SK-N-SH treated with all-trans-retinoic acid at 6 μM for 48 hours (cell line): ENCODE measurements at regions not wholly inside any gene's neighbourhood (a gene's known extent, or its start where the extent isn't known, plus 50 kb on each side); places are given as distances from the start of the nearest gene placed in this dataset.

Source experiments
- ATAC-seq: fragments of 200-7000 bp; cut with Tn5 transposase; 3 replicates; pipeline ENCODE4 v1.9.1; 2020; ENCODE audit warnings: mild to moderate bottlenecking, moderate library complexity
- BACH2 ChIP-seq: fragments of 250-450 bp; sonication (Bioruptor Pico); IDR thresholded peaks from 2 replicates; pipeline ENCODE4 v1.9.0; 2021; ENCODE audit warnings: mild to moderate bottlenecking, borderline replicate concordance
- CSDC2 ChIP-seq: fragments of 250-450 bp; sonication (Bioruptor Pico); IDR thresholded peaks from 2 replicates; pipeline ENCODE4 v1.5.0; 2020; ENCODE audit warnings: mild to moderate bottlenecking, moderate library complexity
- GLIS3 ChIP-seq: fragments of 250-450 bp; sonication (Bioruptor Pico); IDR thresholded peaks from 2 replicates; pipeline ENCODE4 v1.5.0; 2020; ENCODE audit warnings: mild to moderate bottlenecking, moderate library complexity
- ISL1 ChIP-seq: fragments of 250-450 bp; sonication (Bioruptor Pico); IDR thresholded peaks from 2 replicates; pipeline ENCODE4 v2.1.2; 2022; ENCODE audit warnings: mild to moderate bottlenecking, moderate library complexity
- OSR1 ChIP-seq: fragments of 250-450 bp; sonication (Bioruptor Pico); IDR thresholded peaks from 2 replicates; pipeline ENCODE4 v1.8.0; 2022; ENCODE audit warnings: moderate library complexity, mild to moderate bottlenecking, inconsistent platforms
- PATZ1 ChIP-seq: fragments of 250-450 bp; sonication (Bioruptor Pico); IDR thresholded peaks from 2 replicates; pipeline ENCODE4 v1.8.0; 2020; ENCODE audit warnings: mild to moderate bottlenecking, moderate library complexity, borderline replicate concordance
- PPARA ChIP-seq: fragments of 250-450 bp; sonication (Bioruptor Pico); IDR thresholded peaks from 2 replicates; pipeline ENCODE4 v1.5.0; 2020; ENCODE audit warnings: mild to moderate bottlenecking, borderline replicate concordance
- RARB ChIP-seq: fragments of 250-450 bp; sonication (Bioruptor Pico); IDR thresholded peaks from 2 replicates; pipeline ENCODE4 v1.8.0; 2021; ENCODE audit warnings: mild to moderate bottlenecking, moderate library complexity
- SNAI2 ChIP-seq: fragments of 250-450 bp; sonication (Bioruptor Pico); IDR thresholded peaks from 2 replicates; pipeline ENCODE4 v1.5.0; 2020; ENCODE audit warnings: mild to moderate bottlenecking, moderate library complexity
- TCF4 ChIP-seq: fragments of 250-450 bp; sonication (Bioruptor Pico); IDR thresholded peaks from 2 replicates; pipeline ENCODE4 v1.8.0; 2021; ENCODE audit warnings: mild to moderate bottlenecking, moderate library complexity, borderline replicate concordance
- TOX ChIP-seq: fragments of 250-450 bp; sonication (Bioruptor Pico); IDR thresholded peaks from 2 replicates; pipeline ENCODE4 v1.8.0; 2021; ENCODE audit warnings: mild to moderate bottlenecking, moderate library complexity, borderline replicate concordance
- ZFP3 ChIP-seq: fragments of 250-450 bp; sonication (Bioruptor Pico); IDR thresholded peaks from 2 replicates; pipeline ENCODE4 v1.5.0; 2020; ENCODE audit warnings: mild to moderate bottlenecking, moderate library complexity
- ZFP30 ChIP-seq: fragments of 450-650 bp; formaldehyde crosslinking; IDR thresholded peaks from 2 replicates; pipeline ENCODE4 v1.5.0; 2022; ENCODE audit warnings: mild to moderate bottlenecking, moderate library complexity
- ZNF565 ChIP-seq: fragments of 450-650 bp; formaldehyde crosslinking; conservative IDR thresholded peaks from 2 replicates; pipeline ENCODE4 v1.5.0; 2020; ENCODE audit warnings: low read depth, mild to moderate bottlenecking, moderate library complexity
- ZNF70 ChIP-seq: fragments of 450-650 bp; formaldehyde crosslinking; IDR thresholded peaks from 2 replicates; pipeline ENCODE4 v1.5.0; 2020; ENCODE audit warnings: mild to moderate bottlenecking, moderate library complexity
- ZNF8 ChIP-seq: fragments of 450-650 bp; formaldehyde crosslinking; IDR thresholded peaks from 2 replicates; pipeline ENCODE4 v1.5.0; 2020; ENCODE audit warnings: mild to moderate bottlenecking, moderate library complexity
- TF ChIP-seq, protein P1 (sequence below): fragments of 250-450 bp; sonication (Bioruptor Pico); IDR thresholded peaks from 2 replicates; pipeline ENCODE4 v1.5.0; 2020; ENCODE audit warnings: mild to moderate bottlenecking, moderate library complexity
- TF ChIP-seq, protein P2 (sequence below): fragments of 250-450 bp; sonication (Bioruptor Pico); IDR thresholded peaks from 2 replicates; pipeline ENCODE4 v1.5.1; 2021; ENCODE audit warnings: mild to moderate bottlenecking, moderate library complexity
- TF ChIP-seq, protein P3 (sequence below): fragments of 250-450 bp; sonication (Bioruptor Pico); IDR thresholded peaks from 2 replicates; pipeline ENCODE4 v1.5.1; 2020; ENCODE audit warnings: low read depth, mild to moderate bottlenecking, moderate library complexity
- TF ChIP-seq, protein P4 (sequence below): fragments of 250-450 bp; sonication (Bioruptor Pico); IDR thresholded peaks from 2 replicates; pipeline ENCODE4 v1.8.0; 2021; ENCODE audit warnings: low read depth, mild to moderate bottlenecking, moderate library complexity, borderline replicate concordance

GRCh38 chr2:195199864-195200263 lies 457.2 kb upstream of the SLC39A10 start (continued):
- TF ChIP-seq PATZ1 (CRISPR knock-in tag) (no peak), RARB (no peak), ZFP3 (CRISPR knock-in tag) (no peak), TCF4 (CRISPR knock-in tag) (no peak)

DNA sequence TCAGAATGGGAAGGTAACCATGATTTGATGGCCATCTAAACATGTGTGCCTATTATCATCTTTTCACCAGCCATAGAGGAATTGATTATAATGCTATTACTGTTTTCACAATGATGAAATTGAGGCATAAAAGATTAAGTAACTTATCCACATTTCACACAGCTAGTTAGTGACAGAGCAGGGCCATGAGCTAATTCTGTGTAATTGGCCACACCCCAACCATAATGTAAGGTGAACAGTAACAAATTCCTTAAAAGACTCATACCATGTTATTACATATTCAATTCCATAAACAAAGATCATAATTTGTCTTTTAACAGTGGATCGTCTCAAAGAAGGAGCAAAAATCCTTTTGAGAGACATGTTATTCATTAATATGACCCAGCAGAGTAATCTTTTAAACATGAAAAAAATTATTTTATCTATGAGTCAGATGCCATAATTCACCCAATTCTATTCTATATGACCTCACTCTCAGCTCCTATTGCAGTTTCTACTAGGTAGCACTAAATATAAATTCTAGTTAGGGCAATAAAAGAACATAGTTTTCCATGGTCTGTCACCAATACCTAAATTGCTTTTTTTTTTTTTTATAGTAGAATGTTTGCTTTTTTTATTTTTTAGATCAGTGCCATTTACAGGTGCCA lies 475.8 kb upstream of the SLC39A10 start:
- ATAC-seq: no peak

GRCh38 chr2:195168369-195168768 lies 488.7 kb upstream of the SLC39A10 start:
- no peak for ATAC-seq
- TF ChIP-seq OSR1: no peak
- no peak for TF ChIP-seq PATZ1 (CRISPR knock-in tag)

More for the DNA sequence above, 475.8 kb upstream of the SLC39A10 start:
- TF ChIP-seq GLIS3 (no peak), ZNF70 (no peak), ISL1 (CRISPR knock-in tag) (no peak), ZFP3 (CRISPR knock-in tag) (no peak), ZNF8 (CRISPR knock-in tag) (no peak), SNAI2 (CRISPR knock-in tag) (no peak), BACH2 (CRISPR knock-in tag) (no peak), TCF4 (CRISPR knock-in tag) (no peak), ZFP30 (CRISPR knock-in tag) (no peak), ZNF565 (CRISPR knock-in tag) (no peak), RARB (no peak), TOX (CRISPR knock-in tag) (no peak), CSDC2 (no peak), PPARA (no peak)
- TF ChIP-seq, protein P1, sequence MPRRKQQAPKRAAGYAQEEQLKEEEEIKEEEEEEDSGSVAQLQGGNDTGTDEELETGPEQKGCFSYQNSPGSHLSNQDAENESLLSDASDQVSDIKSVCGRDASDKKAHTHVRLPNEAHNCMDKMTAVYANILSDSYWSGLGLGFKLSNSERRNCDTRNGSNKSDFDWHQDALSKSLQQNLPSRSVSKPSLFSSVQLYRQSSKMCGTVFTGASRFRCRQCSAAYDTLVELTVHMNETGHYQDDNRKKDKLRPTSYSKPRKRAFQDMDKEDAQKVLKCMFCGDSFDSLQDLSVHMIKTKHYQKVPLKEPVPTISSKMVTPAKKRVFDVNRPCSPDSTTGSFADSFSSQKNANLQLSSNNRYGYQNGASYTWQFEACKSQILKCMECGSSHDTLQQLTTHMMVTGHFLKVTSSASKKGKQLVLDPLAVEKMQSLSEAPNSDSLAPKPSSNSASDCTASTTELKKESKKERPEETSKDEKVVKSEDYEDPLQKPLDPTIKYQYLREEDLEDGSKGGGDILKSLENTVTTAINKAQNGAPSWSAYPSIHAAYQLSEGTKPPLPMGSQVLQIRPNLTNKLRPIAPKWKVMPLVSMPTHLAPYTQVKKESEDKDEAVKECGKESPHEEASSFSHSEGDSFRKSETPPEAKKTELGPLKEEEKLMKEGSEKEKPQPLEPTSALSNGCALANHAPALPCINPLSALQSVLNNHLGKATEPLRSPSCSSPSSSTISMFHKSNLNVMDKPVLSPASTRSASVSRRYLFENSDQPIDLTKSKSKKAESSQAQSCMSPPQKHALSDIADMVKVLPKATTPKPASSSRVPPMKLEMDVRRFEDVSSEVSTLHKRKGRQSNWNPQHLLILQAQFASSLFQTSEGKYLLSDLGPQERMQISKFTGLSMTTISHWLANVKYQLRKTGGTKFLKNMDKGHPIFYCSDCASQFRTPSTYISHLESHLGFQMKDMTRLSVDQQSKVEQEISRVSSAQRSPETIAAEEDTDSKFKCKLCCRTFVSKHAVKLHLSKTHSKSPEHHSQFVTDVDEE (CRISPR knock-in tag): no peak
- TF ChIP-seq, protein P2, sequence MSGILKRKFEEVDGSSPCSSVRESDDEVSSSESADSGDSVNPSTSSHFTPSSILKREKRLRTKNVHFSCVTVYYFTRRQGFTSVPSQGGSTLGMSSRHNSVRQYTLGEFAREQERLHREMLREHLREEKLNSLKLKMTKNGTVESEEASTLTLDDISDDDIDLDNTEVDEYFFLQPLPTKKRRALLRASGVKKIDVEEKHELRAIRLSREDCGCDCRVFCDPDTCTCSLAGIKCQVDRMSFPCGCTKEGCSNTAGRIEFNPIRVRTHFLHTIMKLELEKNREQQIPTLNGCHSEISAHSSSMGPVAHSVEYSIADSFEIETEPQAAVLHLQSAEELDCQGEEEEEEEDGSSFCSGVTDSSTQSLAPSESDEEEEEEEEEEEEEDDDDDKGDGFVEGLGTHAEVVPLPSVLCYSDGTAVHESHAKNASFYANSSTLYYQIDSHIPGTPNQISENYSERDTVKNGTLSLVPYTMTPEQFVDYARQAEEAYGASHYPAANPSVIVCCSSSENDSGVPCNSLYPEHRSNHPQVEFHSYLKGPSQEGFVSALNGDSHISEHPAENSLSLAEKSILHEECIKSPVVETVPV (CRISPR knock-in tag): no peak
- TF ChIP-seq, protein P3, sequence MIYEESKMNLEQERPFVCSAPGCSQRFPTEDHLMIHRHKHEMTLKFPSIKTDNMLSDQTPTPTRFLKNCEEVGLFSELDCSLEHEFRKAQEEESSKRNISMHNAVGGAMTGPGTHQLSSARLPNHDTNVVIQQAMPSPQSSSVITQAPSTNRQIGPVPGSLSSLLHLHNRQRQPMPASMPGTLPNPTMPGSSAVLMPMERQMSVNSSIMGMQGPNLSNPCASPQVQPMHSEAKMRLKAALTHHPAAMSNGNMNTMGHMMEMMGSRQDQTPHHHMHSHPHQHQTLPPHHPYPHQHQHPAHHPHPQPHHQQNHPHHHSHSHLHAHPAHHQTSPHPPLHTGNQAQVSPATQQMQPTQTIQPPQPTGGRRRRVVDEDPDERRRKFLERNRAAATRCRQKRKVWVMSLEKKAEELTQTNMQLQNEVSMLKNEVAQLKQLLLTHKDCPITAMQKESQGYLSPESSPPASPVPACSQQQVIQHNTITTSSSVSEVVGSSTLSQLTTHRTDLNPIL (CRISPR knock-in tag): no peak
- TF ChIP-seq, all 23 proteins: peak for 0

DNA sequence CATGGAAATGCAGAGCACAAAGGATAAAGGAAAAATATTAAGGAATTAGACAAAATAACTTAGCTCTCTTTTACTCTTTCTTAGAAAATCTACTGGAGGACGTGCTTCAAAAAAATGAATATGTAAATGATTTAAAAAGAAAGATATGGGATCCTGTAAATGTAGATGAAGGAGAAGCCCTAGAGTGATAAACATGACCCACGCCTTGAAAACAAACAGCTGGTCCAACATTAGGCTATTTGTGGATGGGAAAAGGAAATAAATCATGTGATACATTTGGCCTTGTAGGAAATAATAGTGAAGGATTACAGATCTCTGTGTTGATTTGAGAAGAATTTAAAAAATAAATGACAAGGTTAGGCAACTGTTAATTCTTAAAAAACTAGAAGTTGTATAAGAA lies 492.1 kb upstream of the SLC39A10 start:
- no peak for ATAC-seq
- TF ChIP-seq TOX (CRISPR knock-in tag) (no peak), ZFP30 (CRISPR knock-in tag) (no peak), ZNF8 (CRISPR knock-in tag) (no peak), CSDC2 (no peak), OSR1 (no peak), PPARA (no peak), BACH2 (CRISPR knock-in tag) (no peak), ZNF70 (no peak), RARB (no peak), PATZ1 (CRISPR knock-in tag) (no peak), ZNF565 (CRISPR knock-in tag) (no peak)
- TF ChIP-seq, protein P3 (CRISPR knock-in tag): no peak
- TF ChIP-seq, protein P4, sequence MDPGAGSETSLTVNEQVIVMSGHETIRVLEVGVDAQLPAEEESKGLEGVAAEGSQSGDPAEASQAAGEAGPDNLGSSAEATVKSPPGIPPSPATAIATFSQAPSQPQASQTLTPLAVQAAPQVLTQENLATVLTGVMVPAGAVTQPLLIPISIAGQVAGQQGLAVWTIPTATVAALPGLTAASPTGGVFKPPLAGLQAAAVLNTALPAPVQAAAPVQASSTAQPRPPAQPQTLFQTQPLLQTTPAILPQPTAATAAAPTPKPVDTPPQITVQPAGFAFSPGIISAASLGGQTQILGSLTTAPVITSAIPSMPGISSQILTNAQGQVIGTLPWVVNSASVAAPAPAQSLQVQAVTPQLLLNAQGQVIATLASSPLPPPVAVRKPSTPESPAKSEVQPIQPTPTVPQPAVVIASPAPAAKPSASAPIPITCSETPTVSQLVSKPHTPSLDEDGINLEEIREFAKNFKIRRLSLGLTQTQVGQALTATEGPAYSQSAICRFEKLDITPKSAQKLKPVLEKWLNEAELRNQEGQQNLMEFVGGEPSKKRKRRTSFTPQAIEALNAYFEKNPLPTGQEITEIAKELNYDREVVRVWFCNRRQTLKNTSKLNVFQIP (CRISPR knock-in tag): no peak
